HG02588 (cell line): ENCODE measurements at regions not wholly inside any gene's neighbourhood (a gene's known extent, or its start where the extent isn't known, plus 50 kb on each side); places are given as distances from the start of the nearest gene placed in this dataset.

Experiments used
- ATAC-seq: cut with Tn5 transposase; IDR thresholded peaks from one replicate; pipeline ENCODE4 v1.9.1; 2021; ENCODE audit warnings: mild to moderate bottlenecking, moderate library complexity; ENCODE audit not compliant: unreplicated experiment

DNA sequence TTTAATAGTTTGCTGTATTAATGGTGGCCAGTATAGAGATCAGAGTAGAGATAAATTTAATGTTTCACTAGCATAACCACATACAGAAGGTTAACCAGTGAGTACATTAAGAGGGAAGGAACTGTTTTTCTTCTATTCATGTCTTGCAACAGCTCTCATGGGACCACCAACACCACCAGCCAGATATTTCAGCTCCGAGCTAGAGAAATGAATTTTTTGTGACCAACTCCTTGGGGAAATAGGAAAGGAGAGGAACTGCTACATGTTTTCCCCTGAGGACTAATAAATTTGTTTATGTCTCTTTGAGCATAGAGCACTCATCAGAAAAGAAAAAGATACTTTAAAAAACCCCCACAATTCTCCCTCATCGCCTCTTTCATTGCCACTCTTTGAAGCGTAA lies 247.5 kb downstream of the MBNL1 start:
- ATAC-seq = no peak

DNA sequence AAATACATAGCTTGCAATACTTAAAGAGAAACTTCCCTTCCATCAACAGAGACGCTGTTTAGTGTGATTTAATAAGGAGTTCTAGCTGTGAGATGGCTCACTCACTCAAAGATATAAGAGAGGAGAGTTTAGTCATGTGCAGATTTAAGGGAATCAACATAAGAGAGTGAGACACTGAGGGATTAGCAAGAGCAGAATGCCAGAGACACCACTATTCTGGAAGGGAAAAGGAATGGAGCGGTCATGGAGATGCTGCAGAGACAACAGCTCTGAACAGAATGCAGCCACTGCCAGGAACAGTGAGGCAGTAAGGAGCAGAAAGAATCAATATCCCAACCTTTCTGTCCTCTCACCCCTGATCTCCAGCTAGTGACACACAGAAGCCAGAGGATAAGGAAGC lies 248.8 kb downstream of the MBNL1 start:
- ATAC-seq = no peak

DNA sequence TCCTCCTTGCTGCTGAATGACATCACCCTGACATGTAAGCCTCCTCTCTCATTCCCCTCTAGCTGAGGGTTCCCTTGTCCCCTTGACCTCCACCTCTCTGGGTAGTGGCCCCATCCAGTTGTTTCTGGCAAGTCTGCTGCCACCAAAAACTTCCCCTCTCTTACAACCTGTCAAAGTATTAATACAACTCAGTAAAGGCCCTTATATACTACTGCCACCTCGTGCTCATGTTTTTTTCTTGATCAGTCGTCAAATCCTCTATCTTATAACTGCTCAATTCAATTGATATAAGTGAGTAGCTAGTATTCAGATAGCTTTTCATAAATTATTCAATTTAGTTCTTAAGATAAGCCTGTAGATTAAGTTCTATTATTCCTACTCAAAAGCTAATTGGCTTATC lies 249.6 kb downstream of the MBNL1 start:
- peak; percentile 50 for ATAC-seq

DNA sequence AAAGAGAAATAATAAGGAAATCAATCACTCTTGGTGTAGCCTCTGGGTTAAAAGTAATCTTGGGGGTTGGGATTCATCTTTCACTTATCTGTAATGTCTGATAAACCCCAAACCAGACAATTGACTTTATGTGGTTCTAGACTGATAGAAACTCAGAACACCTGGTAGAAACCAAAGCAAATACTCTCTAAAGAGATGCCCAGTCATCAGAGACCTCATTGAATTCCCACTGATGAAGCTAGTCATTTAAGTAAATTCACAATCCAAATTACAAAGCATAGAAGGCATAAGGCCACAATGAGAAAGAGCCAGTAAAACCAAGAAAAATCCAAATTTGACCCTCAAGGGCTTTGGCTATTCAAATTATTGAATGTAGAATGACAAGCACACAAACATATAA lies 250.6 kb downstream of the MBNL1 start:
- ATAC-seq = peak; percentile 53

DNA sequence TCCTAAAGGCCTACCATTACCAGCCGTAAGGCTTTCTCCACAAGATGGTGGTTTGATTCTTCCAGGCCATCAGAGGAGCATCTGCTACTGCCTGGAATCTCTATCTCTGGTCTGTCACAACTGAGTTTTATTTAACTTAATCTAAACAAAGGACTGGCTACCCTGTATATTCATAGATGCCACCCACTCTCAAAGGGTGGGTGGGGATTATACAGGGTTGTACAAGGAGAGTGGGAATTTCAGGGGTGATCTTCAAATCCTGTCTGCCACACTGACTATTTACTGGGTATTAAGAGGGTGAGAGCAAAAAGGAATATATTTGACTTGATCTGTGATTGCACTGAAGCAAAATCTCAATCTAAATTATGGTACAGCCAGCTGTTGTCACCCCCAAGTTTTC lies 253.3 kb downstream of the MBNL1 start:
- no peak for ATAC-seq

DNA sequence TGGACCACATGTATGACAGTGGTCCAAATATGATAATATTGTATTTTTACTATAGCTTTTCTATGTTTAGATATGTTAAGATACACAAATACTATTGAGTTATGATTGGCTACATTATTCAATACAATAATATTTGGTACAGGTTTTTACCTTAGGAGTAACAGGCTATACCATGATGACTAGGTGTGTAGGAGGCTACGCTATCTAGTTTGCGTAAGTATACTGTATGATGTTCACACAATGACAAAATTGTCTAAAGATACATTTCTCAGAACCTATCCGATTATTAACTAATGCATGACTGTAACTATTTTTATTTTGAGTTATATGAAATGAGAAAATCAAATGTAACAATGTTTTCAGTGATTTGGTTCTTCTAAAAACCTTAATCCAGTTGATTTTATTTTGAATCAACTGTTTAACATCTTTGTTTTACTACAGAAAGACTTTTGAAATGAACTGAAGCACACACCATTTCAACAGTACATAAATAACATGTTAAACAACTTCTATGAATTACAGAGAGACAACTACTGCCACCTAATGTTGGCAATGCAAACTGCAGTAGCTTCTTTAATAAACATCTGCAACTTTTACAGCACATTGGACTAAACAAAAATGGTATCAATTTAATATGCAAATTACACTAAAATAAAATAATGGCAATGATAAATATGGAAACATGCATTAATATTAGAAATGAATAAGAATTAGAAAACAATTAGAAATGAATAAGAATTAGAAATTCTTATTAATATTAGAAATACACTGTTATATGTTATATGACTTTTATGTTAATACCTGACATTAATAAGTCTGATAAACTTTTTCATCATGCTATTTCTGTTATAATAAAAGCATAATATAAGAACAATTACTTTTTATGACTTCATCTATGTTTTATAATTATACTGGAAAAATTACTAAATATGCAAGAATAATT lies 255.7 kb downstream of the MBNL1 start:
- no peak for ATAC-seq

DNA sequence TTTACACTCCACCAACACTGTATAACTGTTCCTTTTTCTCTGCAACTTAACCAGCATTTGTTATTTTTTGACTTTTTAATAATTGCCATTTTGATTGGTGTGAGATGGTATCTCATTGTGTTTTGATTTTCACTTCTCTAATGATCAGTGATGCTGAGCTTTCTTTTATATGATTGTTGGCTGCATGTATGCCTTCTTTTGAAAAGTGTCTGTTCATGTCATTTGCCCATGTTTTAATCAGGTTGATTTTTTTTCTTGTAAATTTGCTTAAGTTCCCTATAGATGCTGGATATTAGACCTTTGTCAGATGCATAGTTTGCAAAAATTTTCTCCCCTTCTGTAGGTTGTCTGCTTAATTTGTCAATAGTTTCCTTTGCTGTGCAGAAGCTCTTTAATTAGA lies 263.0 kb downstream of the MBNL1 start:
- no peak for ATAC-seq

DNA sequence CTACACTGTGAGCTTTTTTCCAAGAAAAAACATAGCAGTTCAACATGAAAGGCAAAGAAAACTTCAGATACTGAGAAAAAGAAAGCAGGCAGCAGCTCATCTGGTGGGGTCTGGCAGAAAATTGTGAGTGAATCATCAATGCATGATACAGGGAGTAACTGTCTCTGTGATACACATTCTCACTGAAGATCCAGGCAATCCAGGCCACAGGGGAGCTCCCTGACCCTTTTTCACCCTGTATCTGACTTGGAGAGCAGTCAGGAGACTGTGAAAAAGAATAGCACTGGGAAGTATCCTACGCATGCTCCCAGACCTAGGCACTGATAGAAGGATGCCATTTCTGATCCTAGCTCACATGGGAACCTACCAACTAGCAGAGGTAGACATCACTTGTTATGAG lies 269.8 kb downstream of the MBNL1 start:
- ATAC-seq = no peak

DNA sequence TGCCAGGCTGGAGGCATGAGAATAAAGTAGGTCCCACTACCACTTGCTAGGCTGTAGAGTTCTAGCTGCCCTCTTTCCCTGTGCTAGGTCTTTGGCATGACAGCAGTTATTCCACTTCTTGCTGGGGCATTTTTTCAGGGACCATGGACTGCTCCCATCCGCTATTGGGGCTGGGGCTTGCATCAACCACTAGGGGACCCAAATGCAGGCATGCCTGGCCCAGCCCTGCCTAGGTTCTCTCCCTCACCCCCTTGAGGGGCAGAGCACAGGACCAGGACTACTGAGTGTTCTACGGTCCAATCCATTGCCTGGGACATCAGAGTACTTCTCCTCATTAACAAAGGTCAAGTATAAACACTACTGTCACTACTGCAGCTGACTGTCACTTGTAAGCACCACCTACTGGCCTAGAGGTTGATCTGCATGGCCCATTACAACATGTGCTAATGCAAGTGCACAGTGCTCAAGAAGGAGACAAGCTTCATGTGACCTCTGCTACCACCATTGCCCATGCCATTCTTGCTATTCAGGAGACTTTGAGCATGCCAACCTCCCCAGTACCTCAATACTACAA lies 270.5 kb downstream of the MBNL1 start:
- no peak for ATAC-seq

DNA sequence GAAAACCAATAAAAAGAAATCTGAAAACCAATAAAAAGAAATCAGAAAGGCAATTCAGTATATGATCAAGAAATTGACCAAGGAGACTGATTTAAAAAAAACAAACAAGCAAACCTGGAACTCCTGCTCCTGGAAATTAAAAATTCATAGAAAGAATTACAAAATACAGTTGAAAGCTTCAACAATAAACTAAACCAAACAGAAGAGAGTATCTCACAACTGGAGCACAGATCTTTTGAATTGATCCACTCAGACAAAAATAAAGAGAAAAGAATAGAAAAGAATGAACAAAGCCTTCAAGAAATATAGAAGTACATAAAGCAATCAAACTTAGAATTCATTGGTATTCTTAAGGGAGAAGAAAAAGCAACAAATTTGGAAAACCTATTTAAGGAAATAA lies 271.4 kb downstream of the MBNL1 start:
- ATAC-seq = no peak

DNA sequence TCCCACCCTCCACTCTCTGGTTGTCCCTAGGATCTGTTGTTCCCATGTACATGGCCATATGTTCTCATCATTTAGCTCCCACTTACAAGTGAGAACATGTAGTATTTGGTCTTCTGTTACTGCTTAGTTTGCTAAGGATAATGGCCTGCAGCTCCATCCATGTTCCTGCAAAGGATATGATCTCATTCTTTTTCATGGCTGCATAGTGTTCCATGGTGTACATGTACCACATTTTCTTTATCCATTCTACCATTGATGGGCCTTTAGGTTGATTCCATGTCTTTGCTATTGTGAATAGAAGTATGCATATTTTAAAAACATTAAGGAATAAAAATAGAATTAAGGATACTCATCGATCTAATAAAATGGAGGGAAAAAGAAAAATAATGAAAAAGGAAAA lies 278.4 kb downstream of the MBNL1 start:
- no peak for ATAC-seq

DNA sequence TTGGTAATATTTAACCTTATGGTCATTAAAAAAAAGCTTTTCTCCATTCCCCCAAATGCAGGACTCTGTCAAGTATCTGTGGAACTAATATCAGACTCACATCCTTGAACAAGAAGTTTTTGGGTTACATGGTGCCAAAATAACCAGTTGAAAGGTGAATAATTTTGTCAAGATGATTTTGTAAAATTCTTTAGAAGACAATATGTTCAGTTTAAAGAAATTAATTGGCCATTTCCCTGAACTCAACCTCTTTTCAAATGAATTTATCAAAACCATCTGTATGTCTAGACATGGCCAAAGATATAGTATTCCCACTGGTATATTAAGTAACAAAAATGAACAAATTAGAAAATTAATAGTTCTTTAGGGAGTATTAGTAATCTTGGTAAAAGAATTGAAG lies 280.5 kb downstream of the MBNL1 start:
- ATAC-seq = no peak

DNA sequence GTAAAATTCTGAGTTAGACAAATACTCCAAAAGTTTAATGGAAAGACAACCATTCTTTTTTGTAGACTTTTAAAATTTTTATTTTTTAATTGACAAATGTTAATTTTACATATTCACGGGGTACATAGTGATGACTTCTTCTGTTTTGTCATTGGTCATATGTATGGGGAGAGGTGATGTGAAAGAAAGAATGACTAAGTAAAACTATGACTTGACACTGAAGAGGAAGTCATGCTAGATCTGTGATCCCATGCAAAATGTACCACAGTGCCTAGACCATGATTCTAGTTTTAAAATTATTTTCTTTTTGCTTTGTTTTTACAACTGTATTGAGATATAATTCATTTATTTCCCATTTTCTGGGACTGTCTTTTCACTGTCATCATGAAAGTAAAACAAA lies 281.6 kb downstream of the MBNL1 start:
- peak; percentile 47 for ATAC-seq

DNA sequence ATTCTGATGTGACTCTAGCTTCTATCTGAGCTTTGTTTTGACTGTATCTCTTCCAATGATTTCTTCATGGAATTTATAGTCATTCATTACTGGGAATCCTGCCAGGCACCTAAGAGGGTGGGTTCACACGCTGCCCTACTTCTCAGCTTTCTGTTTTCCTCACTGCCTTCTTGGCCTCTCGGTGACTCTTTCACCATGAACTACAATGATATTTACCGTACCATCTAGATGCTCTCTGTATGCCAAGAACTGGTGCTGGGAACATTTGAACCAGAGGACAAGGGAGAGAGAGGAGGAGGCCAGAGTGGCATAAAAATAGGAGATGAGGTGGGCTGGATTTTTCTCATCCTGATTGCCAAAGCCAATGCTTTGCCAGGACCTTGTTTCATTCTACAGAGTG lies 280.0 kb upstream of the P2RY1 start:
- no peak for ATAC-seq

DNA sequence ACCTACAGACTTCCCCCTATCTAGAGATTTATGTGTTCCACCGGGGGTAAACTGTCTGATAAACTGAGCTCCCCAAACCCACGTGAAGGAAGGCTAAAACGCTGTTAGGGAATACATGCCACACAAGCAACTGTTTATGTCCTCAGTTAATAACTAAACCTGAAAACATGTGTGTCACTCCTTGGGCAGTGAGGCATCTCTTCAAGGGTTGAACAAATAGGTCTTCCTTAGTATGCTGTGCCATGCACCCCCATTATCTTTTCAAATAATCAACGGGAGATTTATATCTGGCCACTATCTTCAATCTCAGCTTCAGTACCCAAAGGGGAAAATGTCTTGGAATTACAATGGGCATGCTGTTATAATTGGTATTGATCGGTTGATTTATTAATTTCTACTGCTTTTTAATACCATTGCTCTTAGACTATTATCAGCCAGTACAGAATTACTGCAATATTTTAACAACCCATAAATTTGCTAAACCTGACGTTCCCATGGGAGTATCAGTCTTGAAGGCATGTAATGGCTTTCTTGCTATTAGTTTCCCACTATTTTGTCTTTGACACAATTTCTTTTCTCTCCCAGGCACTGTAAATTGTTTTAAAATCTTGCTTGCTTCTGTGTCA lies 279.2 kb upstream of the P2RY1 start:
- no peak for ATAC-seq

DNA sequence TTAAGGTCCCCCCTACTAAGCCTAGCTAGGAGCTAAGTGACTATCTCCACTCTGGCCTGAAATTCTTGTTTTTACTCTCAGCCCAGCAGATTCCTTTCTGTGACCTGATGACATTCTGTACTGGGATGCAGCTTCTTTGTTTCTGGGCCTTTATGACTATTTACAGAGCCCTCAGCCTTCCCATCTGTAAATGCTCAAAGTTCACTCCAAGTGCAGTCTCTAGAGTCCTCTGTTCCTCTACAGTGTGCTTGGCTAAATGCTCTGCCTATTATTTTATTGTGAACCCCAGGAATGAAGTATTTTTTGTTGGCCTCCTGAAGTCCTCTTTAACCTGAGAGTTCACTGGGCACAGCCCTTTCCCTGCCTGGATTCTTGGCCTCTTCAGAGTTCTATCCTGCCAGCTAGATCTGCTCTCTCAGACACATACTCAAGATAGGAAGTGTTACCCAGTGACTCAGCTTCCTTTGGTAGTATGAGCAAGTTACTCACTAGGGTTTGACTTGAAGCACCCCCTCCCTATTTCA lies 278.1 kb upstream of the P2RY1 start:
- ATAC-seq = peak; percentile 74

DNA sequence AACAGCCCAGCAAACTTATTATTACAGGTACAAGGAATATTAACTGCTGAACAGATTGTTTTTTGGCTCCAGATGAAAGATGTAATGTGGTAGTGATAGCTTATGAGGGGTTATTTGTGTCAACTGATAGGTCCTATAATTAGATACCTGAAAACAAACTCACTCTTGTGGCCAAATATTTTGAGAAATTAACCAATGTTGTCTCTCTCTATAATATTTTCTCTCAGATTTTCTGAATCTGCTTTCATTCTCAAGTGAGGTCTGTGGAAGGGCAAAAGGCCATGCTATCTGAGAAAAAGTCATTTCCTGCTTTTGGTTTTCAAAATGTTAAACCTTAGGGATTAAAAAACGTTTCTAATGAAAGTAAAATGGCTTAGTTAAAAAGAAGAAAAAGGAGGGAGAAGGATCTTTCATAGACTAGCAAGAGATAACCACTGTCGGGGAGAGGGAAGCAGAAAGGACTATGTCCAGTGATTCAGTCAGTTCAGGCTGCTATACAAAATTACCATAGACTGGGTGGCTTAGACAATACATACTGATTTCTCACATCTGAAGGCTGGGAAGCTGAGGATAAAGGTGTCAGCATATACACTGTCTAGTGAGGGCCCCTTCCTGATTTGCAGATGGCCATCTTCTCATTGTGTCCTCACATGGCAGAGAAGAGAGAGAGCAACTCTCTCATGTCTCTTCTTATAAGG lies 277.5 kb upstream of the P2RY1 start:
- peak; percentile 52 for ATAC-seq

DNA sequence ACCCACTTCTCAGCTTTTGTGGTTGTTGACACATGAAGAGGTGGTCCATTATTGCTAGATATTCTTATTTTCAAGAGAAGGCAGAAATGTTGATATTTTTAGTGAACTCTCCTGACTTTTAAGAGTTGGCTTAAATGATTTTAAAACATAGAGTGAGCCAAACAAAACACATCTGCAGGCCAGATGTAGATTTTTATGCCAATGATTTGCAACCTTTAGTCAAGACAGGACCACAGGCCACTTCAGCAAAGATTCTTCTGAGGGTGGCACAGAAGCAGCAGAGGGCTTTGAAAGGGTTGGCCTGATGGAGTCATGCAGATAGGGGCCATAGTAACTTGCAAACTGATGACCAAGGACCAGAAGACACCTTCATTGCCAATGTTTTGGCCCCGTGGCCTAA lies 276.5 kb upstream of the P2RY1 start:
- ATAC-seq = no peak

DNA sequence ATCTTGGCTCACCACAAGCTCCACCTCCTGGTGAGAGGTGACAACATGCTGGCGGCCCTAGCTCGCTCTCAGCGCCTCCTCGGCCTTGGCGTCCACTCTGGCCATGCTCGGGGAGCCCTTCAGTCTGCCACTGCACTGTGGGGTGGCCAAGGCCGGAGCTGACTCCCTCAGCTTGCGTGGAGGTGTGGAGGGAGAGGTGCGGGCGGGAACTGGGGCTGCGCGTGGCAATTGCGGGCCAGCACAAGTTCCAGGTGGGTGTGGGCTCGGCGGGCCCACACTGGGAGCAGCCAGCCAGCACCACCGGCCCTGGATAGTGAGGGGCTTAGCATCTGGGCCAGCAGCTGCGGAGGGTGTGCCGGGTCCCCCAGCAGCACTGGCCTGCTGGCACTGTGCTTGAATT lies 275.7 kb upstream of the P2RY1 start:
- no peak for ATAC-seq

DNA sequence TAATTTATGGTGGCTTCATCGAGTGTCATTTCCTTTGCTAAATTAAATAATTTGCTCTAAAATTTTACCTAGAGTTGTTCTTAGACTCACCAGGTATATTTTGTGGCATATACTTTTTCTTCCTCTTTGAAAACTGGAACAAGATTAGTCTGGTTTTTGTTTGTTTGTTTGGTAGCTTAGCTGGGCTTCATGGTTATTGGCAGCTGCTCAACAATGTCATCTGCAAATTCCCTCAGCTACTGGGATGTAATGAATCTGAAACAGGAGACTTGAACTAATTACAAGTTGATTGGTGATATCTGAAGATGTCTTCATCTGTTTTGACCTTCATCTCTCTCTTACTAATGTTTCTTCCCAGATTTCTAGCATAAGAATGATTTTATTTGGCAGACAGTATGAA lies 270.5 kb upstream of the P2RY1 start:
- ATAC-seq = no peak

DNA sequence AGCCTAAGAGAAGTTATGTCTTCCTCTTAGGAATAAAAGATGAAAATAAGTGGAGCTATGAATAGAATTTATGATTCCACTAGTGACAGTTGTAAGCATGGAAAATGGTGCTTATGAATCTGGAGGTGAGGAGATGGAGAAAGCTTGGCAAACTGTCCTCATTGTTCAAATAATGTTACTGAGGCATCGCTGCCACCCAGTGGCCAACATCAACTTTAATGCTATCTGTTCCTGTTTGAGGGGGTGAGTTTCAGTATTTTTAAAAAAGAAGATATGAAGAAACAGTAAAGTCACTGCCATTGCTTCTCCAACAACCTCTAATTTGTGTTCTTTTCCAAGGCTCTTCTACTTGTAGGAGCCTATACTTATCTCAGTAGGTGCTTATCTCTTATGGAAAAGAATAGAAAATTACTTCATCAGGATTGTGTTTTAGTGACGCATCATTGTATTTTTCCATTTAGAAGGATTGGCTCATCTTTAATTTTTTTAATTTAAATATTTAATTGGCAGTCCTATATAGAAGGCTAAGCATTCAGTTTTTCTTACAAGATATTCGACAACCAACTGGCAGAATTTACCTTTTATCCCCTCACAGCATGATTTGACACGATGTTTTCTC lies 260.4 kb upstream of the P2RY1 start:
- ATAC-seq = peak; percentile 71
